ENCODE measurements at regions not wholly inside any gene's neighbourhood (a gene's known extent, or its start where the extent isn't known, plus 50 kb on each side); places are given as distances from the start of the nearest gene placed in this dataset.

- Histone ChIP-seq H3K27ac (ENCODE audit: low read length) (no peak overlapping the region), H3K9me3 (ENCODE audit: control insufficient read depth in 1 of 2, low read length in 2 of 2) (no peaks in the 10 kb centered on the region), H3K4me3 (ENCODE audit: low read depth in 1 of 2, low read length in 2 of 2) (no peak overlapping the region), H3K27me3 (ENCODE audit: low read depth, low read length) (no peaks in the 10 kb centered on the region), H3K4me1 (ENCODE audit: control insufficient read depth in 1 of 2, insufficient read depth in 2 of 2, low read length in 2 of 2) (no peaks in the 10 kb centered on the region), H3K36me3 (ENCODE audit: control insufficient read depth in 1 of 2, insufficient read depth in 2 of 2, low read length in 2 of 2) (no peaks in the 10 kb centered on the region)
These were observed 406.2 kb upstream of the FLRT2 start for GRCh38 chr14:85123755-85124154.

GRCh38 chr14:85124631-85125290 lies 405.2 kb upstream of the FLRT2 start:
- H3K27me3 ChIP-seq (ENCODE audit: low read depth, low read length) = no peaks in the 10 kb centered on the region
- no peaks in the 10 kb centered on the region for H3K9me3 ChIP-seq (ENCODE audit: control insufficient read depth in 1 of 2, low read length in 2 of 2)
- H3K36me3 ChIP-seq (ENCODE audit: control insufficient read depth in 1 of 2, insufficient read depth in 2 of 2, low read length in 2 of 2) = no peaks in the 10 kb centered on the region
- no peak overlapping the region for H3K4me3 ChIP-seq (ENCODE audit: low read depth in 1 of 2, low read length in 2 of 2)
- no peak overlapping the region for H3K27ac ChIP-seq (ENCODE audit: low read length)
- no peaks in the 10 kb centered on the region for H3K4me1 ChIP-seq (ENCODE audit: control insufficient read depth in 1 of 2, insufficient read depth in 2 of 2, low read length in 2 of 2)

GRCh38 chr14:85125291-85125670 lies 404.7 kb upstream of the FLRT2 start:
- Histone ChIP-seq H3K36me3 (ENCODE audit: control insufficient read depth in 1 of 2, insufficient read depth in 2 of 2, low read length in 2 of 2) (no peaks in the 10 kb centered on the region), H3K4me1 (ENCODE audit: control insufficient read depth in 1 of 2, insufficient read depth in 2 of 2, low read length in 2 of 2) (no peaks in the 10 kb centered on the region), H3K27me3 (ENCODE audit: low read depth, low read length) (no peaks in the 10 kb centered on the region), H3K27ac (ENCODE audit: low read length) (no peak overlapping the region), H3K9me3 (ENCODE audit: control insufficient read depth in 1 of 2, low read length in 2 of 2) (no peaks in the 10 kb centered on the region), H3K4me3 (ENCODE audit: low read depth in 1 of 2, low read length in 2 of 2) (no peak overlapping the region)

DNA sequence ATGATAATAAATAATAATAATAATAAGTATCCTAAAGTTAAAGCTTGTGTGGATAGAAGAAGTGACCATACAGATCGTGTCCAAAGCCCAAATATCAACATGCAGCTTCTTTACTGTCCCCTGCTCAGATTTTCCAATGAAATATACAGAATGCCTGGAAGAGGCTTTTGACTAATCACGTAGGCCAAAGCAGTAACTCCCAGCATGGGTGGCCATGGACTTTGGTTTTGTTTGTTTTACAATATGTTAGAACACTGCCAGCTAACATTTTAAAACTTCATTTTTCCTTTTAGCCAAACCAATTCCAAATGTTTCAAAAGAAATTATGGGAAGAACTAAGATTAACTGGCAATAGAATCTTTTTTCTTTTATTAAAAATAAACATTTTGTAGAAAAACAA lies 400.0 kb upstream of the FLRT2 start:
- H3K4me1 ChIP-seq (ENCODE audit: control insufficient read depth in 1 of 2, insufficient read depth in 2 of 2, low read length in 2 of 2) = no peaks in the 10 kb centered on the region
- H3K27me3 ChIP-seq (ENCODE audit: low read depth, low read length) = no peaks in the 10 kb centered on the region
- H3K27ac ChIP-seq (ENCODE audit: low read length) = no peak overlapping the region
- H3K36me3 ChIP-seq (ENCODE audit: control insufficient read depth in 1 of 2, insufficient read depth in 2 of 2, low read length in 2 of 2) = no peaks in the 10 kb centered on the region
- no peak overlapping the region for H3K4me3 ChIP-seq (ENCODE audit: low read depth in 1 of 2, low read length in 2 of 2)
- no peaks in the 10 kb centered on the region for H3K9me3 ChIP-seq (ENCODE audit: control insufficient read depth in 1 of 2, low read length in 2 of 2)

- Histone ChIP-seq H3K27ac (ENCODE audit: low read length) (no peak overlapping the region), H3K9me3 (ENCODE audit: control insufficient read depth in 1 of 2, low read length in 2 of 2) (no peaks in the 10 kb centered on the region), H3K36me3 (ENCODE audit: control insufficient read depth in 1 of 2, insufficient read depth in 2 of 2, low read length in 2 of 2) (no peaks in the 10 kb centered on the region), H3K4me3 (ENCODE audit: low read depth in 1 of 2, low read length in 2 of 2) (no peak overlapping the region), H3K4me1 (ENCODE audit: control insufficient read depth in 1 of 2, insufficient read depth in 2 of 2, low read length in 2 of 2) (no peaks in the 10 kb centered on the region), H3K27me3 (ENCODE audit: low read depth, low read length) (no peaks in the 10 kb centered on the region)
These were observed 398.6 kb upstream of the FLRT2 start for GRCh38 chr14:85131226-85131922.

GRCh38 chr14:85142982-85143381 lies 387.0 kb upstream of the FLRT2 start:
- Histone ChIP-seq H3K4me1 (ENCODE audit: control insufficient read depth in 1 of 2, insufficient read depth in 2 of 2, low read length in 2 of 2) (no peaks in the 10 kb centered on the region), H3K4me3 (ENCODE audit: low read depth in 1 of 2, low read length in 2 of 2) (no peak overlapping the region), H3K9me3 (ENCODE audit: control insufficient read depth in 1 of 2, low read length in 2 of 2) (peaks cover 0 to 4% of the 10 kb centered on the region in 2 donors), H3K27ac (ENCODE audit: low read length) (no peak overlapping the region), H3K27me3 (ENCODE audit: low read depth, low read length) (no peaks in the 10 kb centered on the region), H3K36me3 (ENCODE audit: control insufficient read depth in 1 of 2, insufficient read depth in 2 of 2, low read length in 2 of 2) (no peaks in the 10 kb centered on the region)

- H3K9me3 ChIP-seq (ENCODE audit: control insufficient read depth in 1 of 2, low read length in 2 of 2) = peaks cover 0 to 5% of the 10 kb centered on the region in 2 donors
- no peaks in the 10 kb centered on the region for H3K4me1 ChIP-seq (ENCODE audit: control insufficient read depth in 1 of 2, insufficient read depth in 2 of 2, low read length in 2 of 2)
- H3K27ac ChIP-seq (ENCODE audit: low read length) = no peak overlapping the region
- H3K36me3 ChIP-seq (ENCODE audit: control insufficient read depth in 1 of 2, insufficient read depth in 2 of 2, low read length in 2 of 2) = no peaks in the 10 kb centered on the region
- H3K27me3 ChIP-seq (ENCODE audit: low read depth, low read length) = no peaks in the 10 kb centered on the region
- no peak overlapping the region for H3K4me3 ChIP-seq (ENCODE audit: low read depth in 1 of 2, low read length in 2 of 2)
These were observed 383.2 kb upstream of the FLRT2 start for GRCh38 chr14:85146779-85147178.

DNA sequence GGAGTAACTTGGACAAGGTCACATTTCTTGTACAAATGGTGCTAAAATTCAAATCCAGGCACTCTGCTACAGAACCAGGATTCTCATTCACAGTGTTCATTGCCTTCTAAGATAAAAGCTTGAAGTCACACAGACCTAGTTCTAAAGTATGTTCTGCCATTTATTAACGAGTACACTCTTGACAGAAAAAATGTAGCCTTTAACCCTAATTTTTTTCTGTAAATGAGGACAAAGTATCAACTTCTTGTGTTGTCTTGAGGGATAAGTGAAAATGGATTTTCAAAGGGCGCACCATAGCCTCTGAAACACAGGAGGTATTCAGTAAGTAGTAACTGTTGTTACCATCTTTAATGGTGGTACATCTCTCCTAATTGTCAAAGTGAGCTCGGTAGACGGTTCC lies 379.8 kb upstream of the FLRT2 start:
- Histone ChIP-seq H3K27ac (ENCODE audit: low read length) (no peak overlapping the region), H3K4me3 (ENCODE audit: low read depth in 1 of 2, low read length in 2 of 2) (no peak overlapping the region), H3K9me3 (ENCODE audit: control insufficient read depth in 1 of 2, low read length in 2 of 2) (peaks cover 0 to 5% of the 10 kb centered on the region in 2 donors), H3K27me3 (ENCODE audit: low read depth, low read length) (no peaks in the 10 kb centered on the region), H3K36me3 (ENCODE audit: control insufficient read depth in 1 of 2, insufficient read depth in 2 of 2, low read length in 2 of 2) (no peaks in the 10 kb centered on the region), H3K4me1 (ENCODE audit: control insufficient read depth in 1 of 2, insufficient read depth in 2 of 2, low read length in 2 of 2) (no peaks in the 10 kb centered on the region)

DNA sequence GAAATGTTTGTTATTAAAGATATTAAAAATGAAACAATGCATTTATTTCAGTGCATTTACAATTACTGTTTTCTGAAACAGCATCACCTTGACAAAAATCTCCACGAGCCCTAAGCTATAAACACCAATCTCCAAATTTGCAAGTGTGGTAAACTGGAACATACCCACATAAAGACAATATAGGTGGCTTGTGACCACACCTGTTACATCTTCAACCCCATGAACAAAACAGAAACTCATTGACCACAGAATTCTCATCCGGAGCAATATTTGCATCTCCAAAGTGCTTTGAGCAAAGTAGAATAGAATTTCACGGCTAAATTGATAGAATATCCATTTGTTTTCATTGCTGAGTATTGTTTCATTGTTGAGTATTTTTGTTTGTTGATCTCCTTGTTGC lies 375.2 kb upstream of the FLRT2 start:
- Histone ChIP-seq H3K4me1 (ENCODE audit: control insufficient read depth in 1 of 2, insufficient read depth in 2 of 2, low read length in 2 of 2) (no peaks in the 10 kb centered on the region), H3K27me3 (ENCODE audit: low read depth, low read length) (no peaks in the 10 kb centered on the region), H3K27ac (ENCODE audit: low read length) (no peak overlapping the region), H3K36me3 (ENCODE audit: control insufficient read depth in 1 of 2, insufficient read depth in 2 of 2, low read length in 2 of 2) (no peaks in the 10 kb centered on the region), H3K9me3 (ENCODE audit: control insufficient read depth in 1 of 2, low read length in 2 of 2) (no peaks in the 10 kb centered on the region), H3K4me3 (ENCODE audit: low read depth in 1 of 2, low read length in 2 of 2) (no peak overlapping the region)

- Histone ChIP-seq H3K27me3 (ENCODE audit: low read depth, low read length) (no peaks in the 10 kb centered on the region), H3K9me3 (ENCODE audit: control insufficient read depth in 1 of 2, low read length in 2 of 2) (no peaks in the 10 kb centered on the region), H3K4me1 (ENCODE audit: control insufficient read depth in 1 of 2, insufficient read depth in 2 of 2, low read length in 2 of 2) (no peaks in the 10 kb centered on the region), H3K4me3 (ENCODE audit: low read depth in 1 of 2, low read length in 2 of 2) (no peak overlapping the region), H3K36me3 (ENCODE audit: control insufficient read depth in 1 of 2, insufficient read depth in 2 of 2, low read length in 2 of 2) (no peaks in the 10 kb centered on the region), H3K27ac (ENCODE audit: low read length) (no peak overlapping the region)
These were observed 373.6 kb upstream of the FLRT2 start for GRCh38 chr14:85156319-85156718.

- Histone ChIP-seq H3K27me3 (ENCODE audit: low read depth, low read length) (no peaks in the 10 kb centered on the region), H3K4me1 (ENCODE audit: control insufficient read depth in 1 of 2, insufficient read depth in 2 of 2, low read length in 2 of 2) (no peaks in the 10 kb centered on the region), H3K4me3 (ENCODE audit: low read depth in 1 of 2, low read length in 2 of 2) (no peak overlapping the region), H3K9me3 (ENCODE audit: control insufficient read depth in 1 of 2, low read length in 2 of 2) (no peaks in the 10 kb centered on the region), H3K27ac (ENCODE audit: low read length) (no peak overlapping the region), H3K36me3 (ENCODE audit: control insufficient read depth in 1 of 2, insufficient read depth in 2 of 2, low read length in 2 of 2) (no peaks in the 10 kb centered on the region)
These were observed 370.2 kb upstream of the FLRT2 start for GRCh38 chr14:85159726-85160125.

DNA sequence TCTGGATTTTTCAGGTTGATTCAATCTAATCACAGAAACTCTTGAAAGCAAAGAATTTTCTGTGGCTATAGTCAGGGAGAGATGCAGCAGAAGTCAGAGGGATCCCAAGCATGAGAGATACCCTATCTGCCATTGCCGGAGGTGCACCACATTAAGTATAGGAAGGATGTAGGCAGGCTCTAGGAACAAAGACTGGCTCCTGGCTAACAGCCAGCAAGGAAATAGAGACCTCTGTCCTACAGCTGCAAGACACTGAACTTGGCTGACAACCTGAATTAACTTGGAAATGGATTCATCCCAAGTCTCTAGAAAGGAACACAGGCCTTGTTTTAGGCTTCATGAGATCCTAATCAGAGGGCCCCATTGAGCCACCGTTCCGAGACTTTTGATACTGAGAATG lies 364.9 kb upstream of the FLRT2 start:
- no peaks in the 10 kb centered on the region for H3K9me3 ChIP-seq (ENCODE audit: control insufficient read depth in 1 of 2, low read length in 2 of 2)
- H3K36me3 ChIP-seq (ENCODE audit: control insufficient read depth in 1 of 2, insufficient read depth in 2 of 2, low read length in 2 of 2) = no peaks in the 10 kb centered on the region
- H3K4me1 ChIP-seq (ENCODE audit: control insufficient read depth in 1 of 2, insufficient read depth in 2 of 2, low read length in 2 of 2) = no peaks in the 10 kb centered on the region
- no peak overlapping the region for H3K4me3 ChIP-seq (ENCODE audit: low read depth in 1 of 2, low read length in 2 of 2)
- no peaks in the 10 kb centered on the region for H3K27me3 ChIP-seq (ENCODE audit: low read depth, low read length)
- no peak overlapping the region for H3K27ac ChIP-seq (ENCODE audit: low read length)
